Small intestine (tissue), 7 donors: ENCODE measurements at regions not wholly inside any gene's neighbourhood (a gene's known extent, or its start where the extent isn't known, plus 50 kb on each side); places are given as distances from the start of the nearest gene placed in this dataset.

Experiments
- DNase-seq, 2 donors: peaks; one replicate each; pipeline versions ENCODE4 v3.0.0 to v3.0.0-alpha.2; 2013
- FAIRE-seq: peaks from 2 replicates; lab custom pipeline; 2012; peaks lifted over from hg19 to GRCh38; lab: Jason Lieb, UNC
- H3K27ac ChIP-seq, 3 donors: one replicate each; pipeline ENCODE4 v1.5.1; 2013; ENCODE audit warnings: low read length in 2 of 3, mild to moderate bottlenecking in 2 of 3, control low read depth in 1 of 3, inconsistent platforms in 1 of 3, low read depth in 1 of 3, moderate library complexity in 1 of 3
- H3K27me3 ChIP-seq, 3 donors: one replicate each; pipeline ENCODE4 v1.6.1; 2013; ENCODE audit warnings: low read length in 3 of 3, inconsistent platforms in 1 of 3; ENCODE audit not compliant: control insufficient read depth in 3 of 3, insufficient read depth in 3 of 3
- H3K36me3 ChIP-seq, 3 donors: one replicate each; pipeline ENCODE4 v1.6.1; 2013; ENCODE audit warnings: low read length in 3 of 3, inconsistent platforms in 1 of 3, low read depth in 1 of 3, mild to moderate bottlenecking in 1 of 3, moderate library complexity in 1 of 3; ENCODE audit not compliant: control insufficient read depth in 3 of 3, insufficient read depth in 2 of 3
- H3K4me1 ChIP-seq, 3 donors: one replicate each; pipeline ENCODE4 v1.6.1; 2013; ENCODE audit warnings: low read length in 2 of 3, inconsistent platforms in 1 of 3, low read depth in 1 of 3, mild to moderate bottlenecking in 1 of 3, moderate library complexity in 1 of 3; ENCODE audit not compliant: control insufficient read depth in 3 of 3, insufficient read depth in 2 of 3
- H3K4me3 ChIP-seq, 3 donors: one replicate each; pipeline ENCODE4 v1.5.1; 2013; ENCODE audit warnings: low read length in 3 of 3, control low read depth in 1 of 3, inconsistent platforms in 1 of 3, low read depth in 1 of 3, mild to moderate bottlenecking in 1 of 3, moderate library complexity in 1 of 3
- H3K9me3 ChIP-seq, 2 donors: one replicate each; pipeline ENCODE4 v1.6.1; 2013; ENCODE audit warnings: low read depth in 1 of 2, low read length in 1 of 2; ENCODE audit not compliant: control insufficient read depth in 2 of 2, insufficient read depth in 1 of 2
- WGBS, 3 donors: extraction: QIAGEN DNeasy Blood & Tissue Kit; methylation state at CpG; one replicate each; pipeline ENCODE4 v1.1.7; 2013; 5-methylcytosine and 5-hydroxymethylcytosine counted together
- donor health status: healthy with polysubstance abuse.
- donor health status: control.
- donor health status: control.
- donor health status: Bipolar disorder and iron deficiency.
- donor health status: healthy.

DNA sequence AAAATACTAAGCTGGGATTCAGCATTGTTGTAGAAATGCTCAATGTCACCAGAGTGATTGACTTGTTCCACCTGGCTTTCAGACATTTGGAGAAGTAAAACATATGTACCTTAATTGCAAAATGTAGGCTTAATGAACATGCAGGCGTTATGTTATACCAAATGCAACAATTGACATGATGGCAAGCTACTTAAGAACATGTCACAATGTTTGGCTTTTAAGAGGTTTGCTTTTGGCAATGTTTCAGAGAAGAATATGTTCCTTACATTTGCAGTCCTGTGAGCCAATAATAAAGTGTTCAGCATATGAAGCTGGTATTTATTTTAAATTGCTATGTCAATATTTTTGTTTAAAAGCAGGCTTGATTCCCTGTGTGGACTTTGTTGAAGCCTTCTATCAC lies 111.7 kb upstream of the NUDT12 start:
- H3K9me3 ChIP-seq, result no peaks in the 10 kb centered on the region
- H3K4me3 ChIP-seq, result no peak overlapping the region
- 66 to 71% (median 69%) methylated on average over 1 of the region's 1 CpG for WGBS, 3 donors
- no peak overlapping the region for H3K27ac ChIP-seq
- H3K4me1 ChIP-seq, result no peaks in the 10 kb centered on the region
- H3K36me3 ChIP-seq, result no peaks in the 10 kb centered on the region
- FAIRE-seq (no peak), DNase-seq (no peak)
- no peaks in the 10 kb centered on the region for H3K27me3 ChIP-seq

- H3K27ac ChIP-seq, result no peak overlapping the region
- 56 to 71% (median 63%) methylated on average over 5 of the region's 5 CpGs for WGBS, 3 donors
Measured at GRCh38 chr5:103669615-103670014, 107.0 kb upstream of the NUDT12 start.

DNA sequence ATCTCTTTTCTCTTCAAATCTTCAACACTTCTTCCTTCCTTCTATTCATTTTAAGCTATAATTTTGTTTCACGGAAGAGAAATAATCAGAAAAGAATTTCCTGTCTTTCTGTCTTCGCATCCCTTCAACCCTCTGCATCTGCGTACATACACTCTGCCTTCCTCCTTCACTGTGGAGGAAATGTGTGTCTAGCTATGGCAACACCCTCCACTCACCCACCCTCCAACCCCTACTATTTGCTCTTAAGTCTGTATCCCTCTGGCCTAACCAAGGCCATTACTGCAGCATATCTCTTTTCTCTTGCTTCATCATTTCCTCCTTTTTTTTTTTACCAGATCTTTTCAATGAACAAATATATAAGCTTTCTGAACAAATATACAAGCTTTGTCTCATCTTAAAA lies 105.7 kb upstream of the NUDT12 start:
- Histone ChIP-seq H3K4me3 (no peak overlapping the region), H3K4me1 (no peaks in the 10 kb centered on the region), H3K27ac (no peak overlapping the region), H3K27me3 (no peaks in the 10 kb centered on the region), H3K9me3 (peaks cover 0 to 8% of the 10 kb centered on the region in 2 donors), H3K36me3 (no peaks in the 10 kb centered on the region)
- DNase-seq (no peak), FAIRE-seq (no peak)
- WGBS, 3 donors, result 85 to 91% (median 89%) methylated on average over 3 of the region's 3 CpGs

More at GRCh38 chr5:103669615-103670014, 107.0 kb upstream of the NUDT12 start:
- Histone ChIP-seq H3K4me1 (no peaks in the 10 kb centered on the region), H3K36me3 (no peaks in the 10 kb centered on the region), H3K4me3 (no peak overlapping the region), H3K9me3 (no peaks in the 10 kb centered on the region), H3K27me3 (no peaks in the 10 kb centered on the region)
- FAIRE-seq (no peak), DNase-seq (no peak)

GRCh38 chr5:103667068-103667467 lies 104.5 kb upstream of the NUDT12 start:
- 39 to 47% (median 44%) methylated on average over 3 of the region's 3 CpGs for WGBS, 3 donors
- H3K4me3 ChIP-seq, result no peak overlapping the region
- DNase-seq (no peak), FAIRE-seq (no peak)
- H3K4me1 ChIP-seq, result no peaks in the 10 kb centered on the region
- peaks cover 0 to 8% of the 10 kb centered on the region in 2 donors for H3K9me3 ChIP-seq
- no peak overlapping the region for H3K27ac ChIP-seq
- H3K27me3 ChIP-seq, result no peaks in the 10 kb centered on the region
- H3K36me3 ChIP-seq, result no peaks in the 10 kb centered on the region

- DNase-seq (no peak), FAIRE-seq (no peak)
- no peaks in the 10 kb centered on the region for H3K9me3 ChIP-seq
- H3K36me3 ChIP-seq, result no peaks in the 10 kb centered on the region
- H3K27me3 ChIP-seq, result no peaks in the 10 kb centered on the region
- H3K4me1 ChIP-seq, result no peaks in the 10 kb centered on the region
- H3K4me3 ChIP-seq, result no peak overlapping the region
- no peak overlapping the region for H3K27ac ChIP-seq
- 81 to 86% (median 82%) methylated on average over 3 of the region's 3 CpGs for WGBS, 3 donors
Measured at GRCh38 chr5:103657301-103657700, 94.7 kb upstream of the NUDT12 start.

DNA sequence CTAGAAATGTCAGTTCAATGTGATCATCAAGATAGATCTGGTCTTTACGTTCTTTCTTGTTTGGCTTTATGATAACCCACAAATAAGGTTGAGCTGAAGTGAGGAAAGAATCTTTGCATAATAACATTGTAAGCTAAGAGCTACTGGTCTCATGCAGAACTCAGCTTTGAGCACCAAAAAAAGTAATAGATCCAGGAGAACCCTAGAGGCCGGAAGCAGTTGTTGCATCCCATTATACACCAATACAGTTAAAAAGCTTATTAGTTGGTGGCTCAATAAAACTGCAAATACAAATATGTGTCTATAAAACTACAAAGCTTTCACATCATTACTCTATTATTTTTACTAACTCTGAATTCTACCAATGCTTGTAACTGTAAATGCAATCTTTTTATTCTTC lies 85.5 kb upstream of the NUDT12 start:
- WGBS, 3 donors, result 83 to 88% (median 87%) methylated on average over 2 of the region's 2 CpGs
- Histone ChIP-seq H3K27me3 (no peaks in the 10 kb centered on the region), H3K4me3 (no peak overlapping the region), H3K4me1 (no peaks in the 10 kb centered on the region), H3K36me3 (no peaks in the 10 kb centered on the region), H3K27ac (no peak overlapping the region), H3K9me3 (no peaks in the 10 kb centered on the region)
- DNase-seq, result no peak
- FAIRE-seq, result no peak

- no peak for FAIRE-seq
- Histone ChIP-seq H3K36me3 (no peaks in the 10 kb centered on the region), H3K4me3 (no peak overlapping the region), H3K4me1 (no peaks in the 10 kb centered on the region), H3K27me3 (no peaks in the 10 kb centered on the region), H3K9me3 (no peaks in the 10 kb centered on the region), H3K27ac (no peak overlapping the region)
- DNase-seq, result no peak
- 71 to 80% (median 77%) methylated on average over 6 of the region's 6 CpGs for WGBS, 3 donors
Measured at GRCh38 chr5:103646698-103647614, 84.4 kb upstream of the NUDT12 start.

DNA sequence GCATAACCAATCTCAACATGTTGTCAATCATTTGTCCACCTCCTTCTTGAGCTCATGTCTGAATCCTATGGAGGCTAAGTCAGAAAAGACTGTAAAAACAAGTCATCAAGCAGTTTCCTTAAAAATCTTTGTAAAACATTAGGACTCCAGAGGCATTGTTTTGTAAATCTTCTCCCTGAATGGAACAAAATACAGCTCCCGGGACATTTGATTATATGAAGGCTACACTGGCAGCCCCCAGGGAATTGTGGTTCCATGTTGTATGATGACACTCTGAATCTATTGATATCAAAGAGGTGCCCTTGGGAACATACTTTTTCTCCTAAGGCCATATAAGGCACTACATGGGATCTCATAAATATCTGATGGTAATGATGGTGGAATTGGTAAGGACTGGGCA lies 83.2 kb upstream of the NUDT12 start:
- Histone ChIP-seq H3K27ac (no peak overlapping the region), H3K9me3 (no peaks in the 10 kb centered on the region), H3K36me3 (no peaks in the 10 kb centered on the region), H3K27me3 (no peaks in the 10 kb centered on the region), H3K4me1 (no peaks in the 10 kb centered on the region), H3K4me3 (no peak overlapping the region)
- 79 to 93% (median 92%) methylated on average over 1 of the region's 1 CpG for WGBS, 3 donors
- FAIRE-seq (no peak), DNase-seq (no peak)

DNA sequence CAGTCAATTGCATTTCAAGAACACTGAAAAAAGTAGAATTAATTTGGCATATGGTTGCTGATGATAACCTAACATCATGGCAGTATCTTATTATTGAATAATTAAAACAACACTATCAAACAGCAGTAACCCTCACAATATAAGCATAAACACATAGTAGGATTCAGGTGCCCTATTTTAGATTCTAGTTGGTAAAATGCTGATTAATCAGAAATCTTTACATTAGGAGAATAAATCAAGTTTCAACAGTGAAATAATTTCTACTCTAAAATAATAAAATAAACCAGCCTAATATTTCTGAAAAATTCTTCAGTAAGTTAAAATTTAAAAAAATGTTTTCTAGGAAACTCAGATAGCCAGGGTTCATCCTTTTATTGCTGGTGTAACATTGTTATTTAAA lies 76.4 kb upstream of the NUDT12 start:
- FAIRE-seq, result no peak
- Histone ChIP-seq H3K4me1 (no peaks in the 10 kb centered on the region), H3K27me3 (no peaks in the 10 kb centered on the region), H3K27ac (no peak overlapping the region), H3K9me3 (no peaks in the 10 kb centered on the region), H3K4me3 (no peak overlapping the region), H3K36me3 (no peaks in the 10 kb centered on the region)
- no peak for DNase-seq
